GM20000 (cell line): ENCODE measurements at regions not wholly inside any gene's neighbourhood (a gene's known extent, or its start where the extent isn't known, plus 50 kb on each side); places are given as distances from the start of the nearest gene placed in this dataset.

Experiments used
- DNase-seq: peaks from one replicate; pipeline ENCODE4 v3.0.0; 2012; ENCODE audit warnings: low spot score
- CTCF ChIP-seq: IDR thresholded peaks from 2 replicates; pipeline ENCODE4 v1.5.1; 2012; ENCODE audit warnings: mild to moderate bottlenecking, control low read depth; ENCODE audit errors: extremely low read depth, missing control alignments

GRCh38 chr2:57760381-57760801 lies 286.2 kb upstream of the VRK2 start:
- TF ChIP-seq CTCF: no peak
- DNase-seq: peak; percentile 25

DNA sequence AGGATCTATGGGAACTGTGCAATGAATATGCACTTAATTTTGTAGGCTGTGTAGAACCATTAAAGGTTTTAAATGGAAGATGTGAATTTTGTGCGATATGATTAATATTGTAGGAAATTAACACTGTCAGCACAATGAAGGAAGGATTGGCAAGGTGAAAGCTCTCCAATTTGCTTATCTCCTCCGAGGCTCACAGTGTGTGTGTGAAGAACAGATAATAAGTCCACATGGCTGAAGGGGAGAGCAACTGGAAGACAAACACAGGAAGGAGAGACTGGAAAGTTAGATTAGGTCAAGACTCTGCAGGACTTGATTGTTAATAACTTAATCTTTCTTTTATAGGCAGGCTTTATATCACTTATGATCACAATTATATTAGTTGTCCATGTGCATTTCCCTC lies 269.7 kb upstream of the VRK2 start:
- no peak for DNase-seq
- TF ChIP-seq CTCF: no peak

GRCh38 chr2:57782587-57782986 lies 264.0 kb upstream of the VRK2 start:
- TF ChIP-seq CTCF: no peak
- DNase-seq: no peak

GRCh38 chr2:57793310-57793709 lies 253.3 kb upstream of the VRK2 start:
- no peak for DNase-seq
- TF ChIP-seq CTCF: no peak

DNA sequence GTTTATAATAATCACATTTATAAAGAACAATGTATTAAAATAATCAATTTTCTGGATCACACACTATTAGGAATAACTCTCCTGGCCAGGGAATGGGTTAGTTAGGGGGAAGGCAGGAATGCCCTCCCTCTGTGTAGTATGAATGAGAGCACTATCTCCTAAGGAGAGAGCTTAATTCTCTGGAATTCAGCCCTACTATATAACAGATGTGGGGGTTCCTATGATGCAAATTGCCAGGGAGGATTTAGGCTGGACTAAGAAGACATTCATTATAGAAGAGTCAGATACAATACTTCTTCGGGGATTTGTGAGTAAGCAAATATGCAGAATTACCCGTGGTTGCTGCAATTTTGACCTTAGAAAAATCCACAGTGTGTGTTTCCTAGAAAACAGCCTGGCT lies 250.1 kb upstream of the VRK2 start:
- TF ChIP-seq CTCF: no peak

DNA sequence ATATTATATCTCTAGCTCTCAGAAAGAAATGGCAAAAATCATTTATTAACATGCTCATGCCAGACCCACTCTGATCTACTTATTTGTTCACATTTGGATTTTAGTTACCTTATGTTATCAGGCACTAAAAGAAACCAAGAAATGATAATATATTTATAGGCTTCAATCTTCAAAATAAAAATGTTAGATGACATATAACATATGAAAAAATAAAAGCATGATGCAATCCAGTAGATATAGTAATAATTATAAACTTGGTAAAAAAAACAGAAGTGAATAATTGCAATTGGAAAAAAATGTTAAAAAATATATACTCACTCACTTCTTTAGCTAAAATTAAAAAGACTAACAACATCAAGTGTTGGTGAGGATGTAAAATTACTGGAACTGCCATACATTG lies 248.3 kb upstream of the VRK2 start:
- no peak for DNase-seq

More for the DNA sequence above, 250.1 kb upstream of the VRK2 start:
- no peak for DNase-seq

GRCh38 chr2:57802243-57802642 lies 244.4 kb upstream of the VRK2 start:
- no peak for TF ChIP-seq CTCF
- DNase-seq: no peak

More for the DNA sequence above, 248.3 kb upstream of the VRK2 start:
- TF ChIP-seq CTCF: no peak
